ENCODE measurements at regions not wholly inside any gene's neighbourhood (a gene's known extent, or its start where the extent isn't known, plus 50 kb on each side); places are given as distances from the start of the nearest gene placed in this dataset.
"Not testable (repeated sequence)": the region's sequence is repeated elsewhere in the genome, so short reads cannot be mapped to it uniquely, and the experiment has no call there.

DNA sequence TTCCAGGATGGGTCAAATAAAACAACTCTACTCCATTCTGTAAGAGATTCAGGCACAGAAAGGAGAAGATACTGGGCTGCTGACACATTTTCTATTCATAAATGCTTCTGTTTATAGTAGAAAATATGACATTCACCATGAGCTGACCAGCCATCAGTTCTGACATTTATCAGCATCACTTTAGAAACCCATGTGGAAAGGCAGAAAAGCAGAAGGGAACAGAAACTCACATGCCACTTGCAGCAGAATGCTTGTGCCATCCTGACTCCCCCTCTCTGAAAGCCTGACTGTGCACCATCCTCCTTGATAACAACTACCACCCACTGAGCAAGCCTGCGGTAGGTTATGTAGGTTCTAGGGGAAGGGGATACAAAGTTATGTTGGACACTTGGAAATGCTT, 527.7 kb downstream of the TTLL7 start:
- H3K4me3 ChIP-seq; H3K27ac ChIP-seq; H3K9me3 ChIP-seq; H3K4me1 ChIP-seq; H3K36me3 ChIP-seq; H3K27me3 ChIP-seq; DNase-seq; intact Hi-C loops (cut with DNase I): not testable (repeated sequence)
- 93 to 100% methylated on average over 1 of the region's 1 CpG for WGBS, 2 donors

DNA sequence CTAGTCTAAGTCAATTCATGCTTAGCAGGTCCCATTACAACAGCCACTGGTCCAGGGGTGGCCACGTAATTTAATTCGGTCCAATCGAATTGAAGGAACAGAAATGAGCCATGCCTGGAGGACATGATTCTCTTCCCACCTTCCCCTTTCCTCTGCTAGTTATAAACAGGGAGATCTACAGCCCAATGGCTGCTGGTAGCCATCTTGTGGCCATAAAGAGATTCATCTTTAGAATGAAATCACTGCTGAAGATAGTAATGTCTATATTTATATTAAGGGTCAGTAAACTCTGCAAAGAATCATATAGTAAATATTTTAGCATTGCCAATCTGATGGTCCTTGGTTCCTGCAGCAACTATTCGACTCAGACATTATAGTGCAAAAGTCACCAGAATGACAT, 530.6 kb downstream of the TTLL7 start:
- H3K4me1 ChIP-seq, DNase-seq: not testable (repeated sequence)
- 90 to 92% methylated on average over 4 of the region's 4 CpGs for WGBS, 2 donors

DNA sequence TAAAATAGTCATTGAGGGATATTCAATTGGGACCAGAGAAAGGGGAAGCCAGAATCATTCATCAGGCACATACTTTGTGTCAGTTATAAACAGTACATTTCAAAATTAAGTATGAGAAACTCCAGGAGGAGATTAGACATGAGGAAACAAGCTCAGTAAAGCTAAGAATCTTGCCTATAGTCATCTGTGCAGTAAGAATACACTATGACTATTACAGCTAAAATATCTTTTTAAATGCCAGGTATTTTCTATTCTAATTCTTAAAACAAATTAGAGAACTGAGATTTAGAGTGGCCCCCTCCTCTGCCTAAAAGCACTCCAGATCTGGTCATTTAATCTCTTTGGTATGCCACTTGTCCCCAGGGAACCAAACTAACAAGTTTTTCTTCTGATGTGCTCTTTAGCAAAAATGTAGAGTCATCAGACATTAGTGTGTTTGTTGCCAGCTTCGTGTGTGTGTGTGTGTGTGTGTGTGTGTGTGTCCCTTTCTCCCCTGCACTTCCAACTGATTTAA, 541.1 kb downstream of the TTLL7 start:
- DNase-seq; H3K9me3 ChIP-seq; H3K36me3 ChIP-seq; H3K4me3 ChIP-seq; intact Hi-C loops (cut with DNase I); H3K27me3 ChIP-seq: not testable (repeated sequence)
- TF ChIP-seq POLR2AphosphoS5 (IDR thresholded peaks at IDR 0.05): peak in 2 of 4 donors; percentile 33 to 55
- Histone ChIP-seq H3K27ac (peak overlapping the region in 1 of 4 donors; percentile 3), H3K4me1 (peaks cover 0 to 18% (median 10%) of the 10 kb centered on the region in 4 donors)
- WGBS, 2 donors: 59 to 61% methylated on average over 1 of the region's 1 CpG

More for the DNA sequence above, 530.6 kb downstream of the TTLL7 start:
- H3K4me3 ChIP-seq; intact Hi-C loops (cut with DNase I); H3K9me3 ChIP-seq; H3K36me3 ChIP-seq; H3K27me3 ChIP-seq; H3K27ac ChIP-seq: not testable (repeated sequence)

DNA sequence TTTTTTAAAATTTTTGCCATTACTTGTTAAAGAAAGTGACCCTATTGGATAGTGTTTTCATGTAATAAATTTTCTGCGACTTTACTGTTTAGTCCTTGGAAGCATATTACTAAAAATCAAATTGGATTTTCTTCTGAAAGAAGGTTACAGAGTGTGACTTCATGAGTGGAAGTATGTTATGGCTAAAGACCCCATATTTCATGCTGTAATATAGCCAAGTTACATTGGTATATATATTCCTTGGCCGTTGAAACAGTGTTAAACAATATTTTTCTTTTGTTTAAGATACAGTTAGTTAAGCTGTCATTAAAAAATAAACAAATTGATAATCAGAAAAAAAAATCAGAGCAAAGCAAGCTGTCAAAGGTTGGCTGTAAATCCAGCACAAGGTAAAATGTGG, 541.7 kb downstream of the TTLL7 start:
- intact Hi-C loops (cut with DNase I); H3K27ac ChIP-seq; DNase-seq; H3K36me3 ChIP-seq; H3K4me3 ChIP-seq; H3K27me3 ChIP-seq; H3K9me3 ChIP-seq: not testable (repeated sequence)
- WGBS, 2 donors: 76 to 81% methylated on average over 2 of the region's 2 CpGs
- peaks cover 0 to 18% (median 10%) of the 10 kb centered on the region in 4 donors for H3K4me1 ChIP-seq

DNA sequence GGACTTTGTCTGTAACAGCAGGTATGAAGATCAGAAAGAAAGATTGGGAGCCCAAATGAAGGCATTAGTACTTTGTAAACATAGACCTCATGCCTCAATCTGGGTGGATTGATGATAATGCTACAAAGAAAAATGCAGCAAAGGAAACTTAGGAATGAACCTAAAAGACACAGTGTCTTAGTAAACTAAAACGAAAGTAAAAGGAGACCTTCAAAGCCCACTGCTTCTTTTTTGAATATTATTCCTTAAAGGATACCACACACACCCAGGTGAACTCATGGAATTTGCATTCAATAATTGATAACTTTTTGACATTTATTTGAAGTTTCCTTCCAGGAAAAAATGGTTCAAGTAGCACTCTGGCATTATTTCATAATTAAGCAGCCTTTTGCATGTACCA, 543.2 kb downstream of the TTLL7 start:
- DNase-seq; H3K27ac ChIP-seq; H3K4me3 ChIP-seq; intact Hi-C loops (cut with DNase I); H3K27me3 ChIP-seq; H3K9me3 ChIP-seq; H3K36me3 ChIP-seq: not testable (repeated sequence)
- H3K4me1 ChIP-seq: peaks cover 0 to 18% (median 10%) of the 10 kb centered on the region in 4 donors
- WGBS, 2 donors: 25 to 41% methylated on average over 1 of the region's 1 CpG

DNA sequence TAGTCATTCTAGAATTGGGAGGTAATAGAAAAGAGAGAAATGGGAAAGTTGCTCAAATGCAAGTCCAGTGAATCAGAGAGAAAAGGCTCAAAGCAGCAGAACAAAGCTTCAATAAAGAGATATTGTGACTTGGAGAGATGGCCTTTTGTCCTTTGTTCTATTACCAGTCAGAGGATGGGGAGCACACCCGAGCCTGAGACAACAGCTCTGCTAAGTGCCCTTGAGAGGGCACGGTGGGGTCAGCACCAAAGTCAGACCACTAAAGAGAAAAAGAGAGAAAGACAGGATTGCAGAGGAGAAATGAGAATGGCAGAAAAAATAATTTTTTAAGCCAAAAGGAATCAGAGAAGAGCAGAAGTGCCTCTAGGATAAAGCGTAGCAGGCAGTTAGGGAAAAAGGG, 553.1 kb downstream of the TTLL7 start:
- H3K27ac ChIP-seq; H3K4me1 ChIP-seq; DNase-seq; intact Hi-C loops (cut with DNase I); H3K36me3 ChIP-seq; H3K9me3 ChIP-seq; H3K27me3 ChIP-seq; H3K4me3 ChIP-seq: not testable (repeated sequence)
- 41 to 85% methylated on average over 2 to 3 of the region's 3 CpGs for WGBS, 2 donors

DNA sequence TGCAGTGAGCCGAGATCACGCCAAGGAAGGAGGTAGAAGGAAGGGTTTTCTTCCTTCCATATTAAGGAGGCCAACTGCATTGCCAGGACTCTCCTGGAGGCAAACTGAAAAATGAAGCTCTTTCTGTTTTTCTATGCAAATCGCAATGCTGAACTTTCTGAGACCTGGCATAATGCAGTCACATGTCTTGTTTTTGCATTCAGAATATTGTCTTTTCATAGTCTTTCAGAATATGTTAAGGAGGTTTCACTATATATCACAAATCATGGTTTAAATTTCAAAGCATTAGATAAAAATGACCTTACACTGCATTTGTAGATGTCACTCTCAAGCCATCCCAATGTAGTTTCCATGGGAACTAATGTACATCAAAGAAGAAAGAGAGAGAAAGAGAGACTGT, 556.5 kb downstream of the TTLL7 start:
- 92 to 94% methylated on average over 3 of the region's 3 CpGs for WGBS, 2 donors
- H3K4me3 ChIP-seq; H3K9me3 ChIP-seq; H3K36me3 ChIP-seq; H3K4me1 ChIP-seq; DNase-seq; H3K27ac ChIP-seq; H3K27me3 ChIP-seq; intact Hi-C loops (cut with DNase I): not testable (repeated sequence)

DNA sequence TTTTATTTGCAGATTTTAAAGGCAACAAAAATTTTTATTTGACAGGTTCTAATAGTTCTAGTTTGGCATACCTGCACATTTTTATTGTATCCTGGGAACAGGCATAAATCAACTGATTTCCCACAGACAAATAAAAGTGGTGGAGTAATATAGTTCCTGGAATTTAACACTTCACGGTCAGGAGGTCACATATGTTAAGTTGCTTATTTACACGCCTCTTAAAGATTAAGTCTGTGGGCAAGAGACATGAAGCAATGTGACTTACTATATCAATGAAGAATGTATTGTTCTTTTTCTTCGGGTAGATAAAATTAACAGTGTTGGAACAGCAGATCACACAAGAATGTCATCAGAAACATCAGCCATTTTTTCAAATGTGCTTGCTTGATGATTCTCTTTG, 558.3 kb downstream of the TTLL7 start:
- WGBS, 2 donors: 30 to 75% methylated on average over 3 of the region's 3 CpGs
- H3K36me3 ChIP-seq; H3K27me3 ChIP-seq; intact Hi-C loops (cut with DNase I); H3K4me3 ChIP-seq; H3K9me3 ChIP-seq; H3K4me1 ChIP-seq; H3K27ac ChIP-seq; DNase-seq: not testable (repeated sequence)

DNA sequence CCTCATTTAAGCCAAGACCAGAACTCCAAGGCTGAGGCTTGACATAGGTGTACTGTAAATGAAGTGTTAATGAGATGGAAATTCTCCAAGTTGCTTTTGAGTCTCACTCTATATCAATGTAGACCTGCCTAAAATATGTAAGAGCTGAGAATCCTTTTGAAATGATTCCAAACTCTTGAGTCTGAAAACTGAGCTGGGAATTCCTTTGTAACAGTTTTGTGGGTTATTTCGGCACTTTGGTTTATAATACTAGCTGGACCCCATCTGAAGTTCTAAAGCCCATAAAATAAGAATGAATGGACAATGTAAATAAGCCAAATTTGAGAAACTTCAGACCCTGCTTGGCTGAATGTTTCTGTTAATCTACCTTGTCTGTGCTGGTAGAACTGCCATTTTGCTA, 558.9 kb downstream of the TTLL7 start:
- H3K4me3 ChIP-seq; H3K9me3 ChIP-seq; H3K27ac ChIP-seq; H3K4me1 ChIP-seq; H3K27me3 ChIP-seq; DNase-seq; H3K36me3 ChIP-seq; intact Hi-C loops (cut with DNase I): not testable (repeated sequence)
- WGBS, 2 donors: 77 to 79% methylated on average over 1 of the region's 1 CpG

DNA sequence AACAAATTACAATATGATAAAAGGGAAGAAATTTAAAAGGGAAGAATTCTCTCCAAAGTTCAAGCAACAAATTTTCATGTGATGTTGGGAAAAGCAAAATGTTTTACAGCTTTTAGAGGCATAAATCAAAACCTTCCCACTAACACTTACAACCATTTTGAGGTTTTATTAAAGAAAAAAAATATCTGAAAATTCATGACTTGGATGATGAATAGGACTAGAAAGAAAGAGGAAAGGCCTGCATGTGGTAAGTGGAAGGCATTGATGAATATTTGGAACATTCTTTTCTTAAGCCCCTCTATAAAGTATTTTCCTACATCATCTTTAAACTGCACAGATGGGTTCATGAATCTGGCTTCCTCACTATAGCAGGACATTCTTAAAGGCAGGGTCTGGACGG, 560.6 kb downstream of the TTLL7 start:
- H3K27me3 ChIP-seq; intact Hi-C loops (cut with DNase I); H3K4me3 ChIP-seq; H3K27ac ChIP-seq; H3K4me1 ChIP-seq; H3K36me3 ChIP-seq; DNase-seq; H3K9me3 ChIP-seq: not testable (repeated sequence)
- WGBS, 2 donors: 89 to 92% methylated on average over 1 of the region's 1 CpG

DNA sequence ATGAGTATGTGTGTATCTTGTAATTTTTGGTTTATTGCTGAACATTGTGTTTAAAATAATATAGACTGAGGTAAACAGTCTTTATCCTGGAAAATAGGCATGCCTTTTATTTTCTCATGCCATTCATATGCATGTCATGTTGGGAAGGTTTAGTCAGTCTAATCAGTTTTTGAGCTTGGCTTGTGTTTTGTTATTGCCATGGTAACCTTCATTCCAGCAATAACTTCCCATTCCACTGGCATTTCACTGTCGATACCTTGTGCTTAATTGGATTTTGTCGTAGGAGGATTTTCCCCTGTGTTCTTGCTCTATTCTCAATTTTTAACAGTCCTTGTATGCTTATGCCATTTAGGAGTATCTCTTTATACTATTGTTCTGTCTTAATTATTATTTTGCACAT, 563.6 kb downstream of the TTLL7 start:
- intact Hi-C loops (cut with DNase I); H3K27me3 ChIP-seq; H3K27ac ChIP-seq; H3K4me3 ChIP-seq; H3K36me3 ChIP-seq; DNase-seq; H3K9me3 ChIP-seq; H3K4me1 ChIP-seq: not testable (repeated sequence)
- 86 to 93% methylated on average over 2 of the region's 2 CpGs for WGBS, 2 donors

DNA sequence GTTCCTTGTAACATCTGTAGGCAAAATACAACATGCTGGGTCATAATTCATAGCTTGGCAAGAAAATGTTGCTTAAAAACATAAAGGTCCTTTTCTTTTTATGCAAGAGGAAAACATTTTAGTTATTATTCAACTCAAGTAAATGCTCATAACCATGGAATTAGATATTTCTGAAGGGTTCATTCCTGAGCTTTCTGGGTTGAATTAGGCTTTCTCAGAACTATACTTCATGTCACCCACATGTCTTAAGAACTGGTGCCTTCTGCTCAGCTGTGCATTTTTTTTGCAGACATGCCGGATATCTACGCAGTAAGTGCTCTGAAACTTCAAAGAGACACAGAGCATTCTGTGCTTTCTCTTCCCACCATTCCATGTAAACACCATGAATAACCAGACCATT, 571.4 kb downstream of the TTLL7 start:
- WGBS, 2 donors: 92 to 93% methylated on average over 2 of the region's 2 CpGs
- H3K9me3 ChIP-seq; H3K36me3 ChIP-seq; H3K27me3 ChIP-seq; H3K4me1 ChIP-seq; DNase-seq; H3K4me3 ChIP-seq; intact Hi-C loops (cut with DNase I): not testable (repeated sequence)
- H3K27ac ChIP-seq: peak overlapping the region in 1 of 4 donors; percentile 28

DNA sequence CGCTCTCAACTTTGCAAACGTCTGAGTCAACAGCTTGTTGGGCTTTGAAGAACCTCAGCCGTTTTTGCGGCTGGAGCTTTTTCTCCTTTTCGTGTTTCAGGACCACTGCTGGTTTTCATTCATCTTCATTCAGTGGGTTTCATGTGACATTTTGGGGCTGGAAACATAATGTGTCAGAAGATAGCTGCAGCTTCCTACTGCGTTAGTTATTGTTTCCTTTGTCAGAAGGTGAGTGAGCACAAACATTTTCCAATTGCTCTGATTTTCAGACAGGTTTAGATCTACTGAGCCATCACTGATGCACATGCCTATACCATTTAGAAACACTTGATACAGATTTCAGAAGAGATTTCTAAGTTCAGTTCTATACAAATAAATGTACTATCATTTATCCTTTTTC, 575.5 kb downstream of the TTLL7 start:
- H3K9me3 ChIP-seq; DNase-seq; H3K27me3 ChIP-seq; H3K27ac ChIP-seq; H3K4me1 ChIP-seq; intact Hi-C loops (cut with DNase I); H3K36me3 ChIP-seq; H3K4me3 ChIP-seq: not testable (repeated sequence)
- WGBS, 2 donors: 86 to 88% methylated on average over 6 of the region's 6 CpGs
